Dedifferentiated amniotic fluid mesenchymal stem cell (primary cell): ENCODE measurements at regions not wholly inside any gene's neighbourhood (a gene's known extent, or its start where the extent isn't known, plus 50 kb on each side); places are given as distances from the start of the nearest gene placed in this dataset.

Experiments used
- DNase-seq: peaks from one replicate; pipeline ENCODE4 v3.0.0-alpha.2; 2016; ENCODE audit errors: extremely low spot score

DNA sequence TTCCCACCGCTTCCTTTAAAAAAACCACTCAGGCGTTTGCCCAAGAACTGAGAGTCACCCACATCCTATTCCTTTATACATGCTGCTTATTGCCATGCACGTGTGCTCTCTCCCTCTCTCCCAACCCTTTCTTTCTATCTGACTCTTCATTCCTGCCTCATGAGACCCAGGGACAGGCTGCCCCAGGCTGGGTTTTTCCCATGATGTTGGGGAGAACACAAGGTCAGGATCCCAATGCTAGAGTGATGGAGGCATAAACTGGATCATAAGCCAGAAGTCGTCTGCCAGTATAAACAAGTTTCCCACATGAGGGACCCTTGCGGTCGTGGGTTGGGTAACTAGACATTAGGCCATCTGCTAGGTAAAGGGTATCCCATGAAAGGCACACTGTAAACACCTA lies 64.9 kb downstream of the CD2 start:
- DNase-seq = no peak

DNA sequence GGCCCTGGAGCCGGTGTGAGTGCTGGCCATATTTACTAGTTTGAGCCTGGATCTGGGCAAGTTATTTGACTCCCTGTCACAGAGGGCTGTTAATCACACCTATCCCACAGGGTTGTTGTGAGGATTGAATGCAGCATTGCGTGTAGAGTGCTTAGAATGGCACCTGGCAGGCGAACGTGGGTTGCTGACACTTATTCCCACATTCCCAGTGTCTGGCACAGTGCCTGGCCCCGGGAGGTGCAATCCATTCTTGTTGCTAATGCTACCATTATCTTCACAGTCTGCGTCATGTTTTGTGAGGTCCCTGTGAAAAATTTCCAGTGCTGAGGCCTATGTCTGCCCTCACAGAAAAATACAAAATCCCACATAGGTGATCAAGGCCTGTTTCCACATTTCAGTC lies 66.1 kb downstream of the CD2 start:
- peak; percentile 31 for DNase-seq

GRCh38 chr1:116821763-116822162 lies 67.5 kb downstream of the CD2 start:
- no peak for DNase-seq

- no peak for DNase-seq
Observed at GRCh38 chr1:116824631-116825206, 70.5 kb downstream of the CD2 start.

- DNase-seq = no peak
Observed at GRCh38 chr1:116825207-116825719, 71.0 kb downstream of the CD2 start.

DNA sequence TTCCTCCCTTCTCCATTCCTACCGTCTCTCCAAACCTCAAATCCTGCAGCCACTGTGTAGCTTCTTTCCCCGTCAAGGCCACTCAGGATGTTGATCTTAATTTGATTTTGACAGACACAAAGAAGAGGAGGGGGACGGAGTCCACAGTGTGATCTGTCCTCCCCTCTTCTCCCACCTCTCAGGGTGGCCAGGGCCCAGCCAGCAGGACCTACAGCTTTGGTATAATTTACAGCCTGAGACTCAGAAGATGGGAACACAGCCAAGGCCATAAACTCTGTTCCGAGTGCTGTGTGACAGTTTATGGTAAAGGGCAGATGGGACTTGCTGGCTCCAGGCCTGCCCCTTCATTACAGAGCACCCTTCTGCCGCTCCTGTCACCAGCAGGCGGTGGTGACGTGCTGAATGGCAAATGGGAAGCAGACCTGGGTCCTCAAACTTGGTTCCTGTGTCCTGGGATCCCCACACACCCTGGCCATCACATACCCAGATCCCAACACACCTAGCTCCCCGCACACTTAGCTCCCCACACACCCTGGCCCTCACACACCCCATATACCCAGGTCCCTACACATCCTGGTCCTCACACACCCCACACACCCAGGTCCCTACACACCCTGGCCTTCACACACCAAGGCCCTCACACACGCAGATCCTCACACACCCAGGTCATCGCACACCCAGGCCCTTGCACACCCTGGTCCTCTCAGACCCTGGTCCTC lies 71.6 kb downstream of the CD2 start:
- no peak for DNase-seq

- no peak for DNase-seq
Observed at GRCh38 chr1:116826818-116827606, 72.8 kb downstream of the CD2 start.

DNA sequence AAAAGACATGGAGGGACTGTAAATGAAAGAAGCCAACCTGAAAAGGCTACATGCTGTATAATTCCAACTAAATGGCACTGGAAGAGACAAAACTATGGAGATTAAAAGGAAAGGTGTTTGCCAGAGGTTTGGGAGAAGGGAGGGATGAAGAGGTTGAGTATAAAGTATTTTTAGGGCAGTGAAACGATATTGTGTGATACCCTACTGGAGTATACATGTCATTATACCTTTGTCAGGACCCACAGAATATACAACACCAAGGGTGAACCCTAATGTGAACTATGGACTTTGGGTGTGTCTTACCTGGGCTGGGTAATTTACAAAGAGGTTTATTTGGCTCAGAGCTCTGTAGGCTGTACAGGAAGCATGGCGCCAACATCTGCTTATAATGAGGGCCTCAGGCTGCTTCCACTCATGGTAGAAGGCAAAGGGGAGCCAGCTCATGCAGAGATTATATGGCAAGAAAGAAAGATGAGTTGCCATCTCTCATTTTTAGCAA lies 73.4 kb downstream of the CD2 start:
- no peak for DNase-seq

DNA sequence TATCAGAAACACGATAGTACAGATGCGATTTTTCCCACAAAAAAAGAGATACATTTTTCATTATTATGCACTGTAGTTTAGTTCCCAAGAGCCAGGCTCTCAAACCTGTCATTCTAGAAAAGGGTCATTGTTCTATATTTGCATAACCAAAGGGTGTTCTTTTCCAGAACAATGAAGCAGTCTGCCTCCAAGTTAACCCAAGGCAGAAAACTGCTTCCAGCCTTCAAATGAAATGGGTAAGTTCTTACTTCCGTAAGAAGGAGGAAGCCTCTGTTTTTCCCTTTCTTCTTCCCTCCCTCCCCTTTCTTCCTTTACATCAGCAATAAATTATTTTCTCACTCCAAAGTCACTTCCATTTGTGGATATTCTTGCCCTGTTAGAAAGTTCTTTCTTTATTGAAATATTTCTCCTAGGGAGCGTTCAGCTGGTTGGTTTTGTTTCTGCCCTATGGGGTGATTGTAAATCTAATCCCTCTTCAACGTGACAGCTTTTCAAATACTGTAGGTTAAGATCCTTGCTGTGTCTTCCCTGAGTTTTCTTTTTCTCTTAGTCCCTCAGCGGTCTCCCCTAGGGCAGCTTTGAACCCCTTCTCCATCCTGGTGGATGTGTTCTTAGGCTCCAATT lies 77.3 kb upstream of the PTGFRN start:
- no peak for DNase-seq

GRCh38 chr1:116832932-116833578 lies 76.7 kb upstream of the PTGFRN start:
- DNase-seq = no peak

- DNase-seq = no peak
Observed at GRCh38 chr1:116833718-116834117, 76.0 kb upstream of the PTGFRN start.

DNA sequence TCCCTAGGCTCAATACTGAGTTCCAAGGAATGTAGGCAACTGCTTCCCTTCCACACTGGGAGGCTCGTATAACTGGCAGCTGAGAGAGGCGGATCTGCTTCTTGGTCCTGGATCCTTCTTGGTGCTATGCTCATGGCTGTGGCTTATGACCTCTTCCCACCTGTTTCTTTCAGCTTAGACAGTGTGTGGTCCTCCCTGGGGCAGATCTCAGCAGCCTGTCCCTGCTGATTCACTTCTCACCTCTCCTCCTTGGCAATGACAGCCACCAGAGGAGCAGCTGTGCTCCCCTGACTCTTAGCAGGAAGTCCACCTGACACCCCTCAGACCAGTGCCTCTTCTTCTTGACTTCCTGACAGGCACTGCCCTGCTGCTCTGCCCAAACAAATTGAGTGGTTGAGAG lies 75.1 kb upstream of the PTGFRN start:
- DNase-seq = no peak

DNA sequence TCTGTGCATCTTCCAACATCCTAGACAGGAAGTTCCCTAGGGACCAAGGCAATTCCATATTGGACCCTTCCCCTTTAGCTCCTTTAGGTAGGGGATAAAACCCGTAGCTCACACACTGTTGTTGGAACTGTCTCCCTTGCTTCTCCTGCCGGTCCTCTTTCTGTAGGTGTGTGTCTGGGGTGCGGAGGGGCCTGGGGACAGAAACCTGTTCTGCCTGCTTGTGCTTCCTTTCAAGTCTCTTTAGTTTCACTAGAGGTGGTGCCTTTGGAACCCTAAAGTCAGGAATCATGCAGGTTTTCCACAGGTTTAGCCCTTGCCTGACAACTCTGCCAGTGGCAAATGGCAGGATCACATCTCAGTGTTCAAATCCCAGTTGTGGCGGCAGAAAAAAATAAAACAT lies 74.6 kb upstream of the PTGFRN start:
- DNase-seq = no peak

DNA sequence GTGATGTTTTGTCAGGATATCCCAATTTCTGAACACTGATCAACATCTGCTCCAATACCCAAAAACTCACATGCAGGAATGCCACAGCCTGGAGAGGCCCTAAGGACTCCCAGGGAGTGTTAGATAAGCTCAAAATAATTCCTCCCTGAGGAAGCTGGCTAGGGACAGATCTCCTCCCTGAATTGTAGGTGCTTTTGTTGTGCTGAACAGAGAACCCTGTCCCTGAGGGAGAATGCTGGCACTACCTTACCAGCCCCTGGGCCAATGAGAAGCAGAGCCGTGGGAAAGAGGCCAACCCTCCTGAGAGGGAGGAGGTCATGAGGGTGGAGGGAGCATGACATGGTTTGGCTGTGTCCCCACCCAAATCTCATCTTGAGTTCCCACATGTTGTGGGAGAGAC lies 73.6 kb upstream of the PTGFRN start:
- no peak for DNase-seq

- DNase-seq = no peak
Observed at GRCh38 chr1:116841569-116842344, 68.0 kb upstream of the PTGFRN start.

- no peak for DNase-seq
Observed at GRCh38 chr1:116842654-116843053, 67.1 kb upstream of the PTGFRN start.

- no peak for DNase-seq
Observed at GRCh38 chr1:116844775-116845174, 64.9 kb upstream of the PTGFRN start.

- DNase-seq = no peak
Observed at GRCh38 chr1:116847190-116847589, 62.5 kb upstream of the PTGFRN start.

DNA sequence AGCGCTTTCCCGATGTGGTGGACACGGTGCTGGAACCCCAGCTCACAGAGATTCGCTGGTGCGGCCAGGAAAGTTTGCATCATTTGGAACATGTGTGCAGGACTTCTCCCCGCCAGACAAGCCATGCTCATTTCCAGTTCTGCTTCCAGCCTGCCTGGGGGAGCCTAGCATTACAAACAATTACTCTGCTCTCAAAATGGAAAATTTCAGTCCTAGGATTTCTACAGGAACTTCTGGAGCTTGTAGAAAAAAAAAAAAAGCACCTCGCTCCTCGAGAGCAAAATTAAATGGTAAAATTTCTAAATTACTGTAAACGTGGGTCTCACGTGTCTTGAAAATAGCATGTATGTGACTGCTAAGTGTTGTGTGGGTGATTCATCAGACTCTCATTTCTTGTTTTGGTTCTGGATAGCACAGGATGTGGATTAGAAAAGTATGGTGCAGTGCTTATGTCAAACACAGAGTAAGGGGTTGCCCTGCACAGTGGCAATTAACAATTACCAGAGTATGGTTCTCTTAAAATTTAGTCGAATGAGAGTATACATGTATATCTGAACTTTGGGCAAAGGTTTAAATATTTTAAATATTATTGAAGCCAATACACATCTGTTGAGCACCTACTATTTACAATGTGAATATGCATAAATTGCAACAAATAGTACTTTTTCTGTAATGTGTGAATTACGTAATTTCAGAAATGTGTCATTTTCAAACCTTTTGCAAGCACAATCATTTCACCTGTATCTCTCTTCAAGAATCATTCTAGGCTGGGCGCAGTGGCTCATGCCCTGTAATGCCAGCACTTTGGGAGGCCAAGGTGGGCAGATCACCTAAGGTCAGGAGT lies 61.8 kb upstream of the PTGFRN start:
- DNase-seq = peak; percentile 51

DNA sequence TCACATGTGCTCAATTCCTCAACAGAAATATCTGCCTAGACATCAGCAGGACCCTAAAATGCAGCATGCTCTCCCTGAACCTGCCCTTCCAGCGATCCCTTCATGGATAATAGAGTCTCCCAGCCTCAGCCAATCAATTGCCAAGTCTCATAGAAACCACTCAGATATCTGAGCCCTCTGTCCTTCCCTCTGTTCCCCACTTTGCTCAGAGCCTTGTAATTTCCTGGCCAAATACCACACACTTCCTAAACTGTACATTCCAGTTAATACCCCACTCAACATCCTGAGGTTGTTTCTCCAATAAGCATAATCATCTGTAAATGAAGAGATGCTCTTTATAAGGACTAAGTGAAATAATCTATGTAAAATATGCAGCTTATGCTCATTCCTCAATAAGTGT lies 59.3 kb upstream of the PTGFRN start:
- no peak for DNase-seq
